Aorta (tissue), 5 donors: ENCODE measurements at regions not wholly inside any gene's neighbourhood (a gene's known extent, or its start where the extent isn't known, plus 50 kb on each side); places are given as distances from the start of the nearest gene placed in this dataset.

Source experiments
- ATAC-seq: fragments of 200-7000 bp; cut with Tn5 transposase; one replicate; pipeline ENCODE4 v1.9.1; 2022; ENCODE audit warnings: moderate library complexity; ENCODE audit not compliant: low FRiP score
- DNase-seq, 2 donors: peaks; one replicate each; pipeline ENCODE4 v3.0.0-alpha.2; 2020
- H3K27ac ChIP-seq, 2 donors: one replicate each; pipeline ENCODE4 v1.5.1; 2013; ENCODE audit warnings: low read length in 2 of 2, mild to moderate bottlenecking in 2 of 2, moderate library complexity in 2 of 2, control low read depth in 1 of 2, inconsistent platforms in 1 of 2, low read depth in 1 of 2
- H3K27me3 ChIP-seq, 2 donors: one replicate each; pipeline ENCODE4 v1.6.1; 2013; ENCODE audit warnings: control low read depth in 1 of 2, low read length in 1 of 2, mild to moderate bottlenecking in 1 of 2, moderate library complexity in 1 of 2; ENCODE audit not compliant: insufficient read depth in 2 of 2, control insufficient read depth in 1 of 2
- H3K36me3 ChIP-seq, 2 donors: one replicate each; pipeline ENCODE4 v1.6.1; 2013; ENCODE audit warnings: control low read depth in 1 of 2, low read length in 1 of 2, mild to moderate bottlenecking in 1 of 2; ENCODE audit not compliant: insufficient read depth in 2 of 2, control insufficient read depth in 1 of 2
- H3K4me1 ChIP-seq, 2 donors: one replicate each; pipeline ENCODE4 v1.6.1; 2013; ENCODE audit warnings: low read length in 2 of 2, control low read depth in 1 of 2, mild to moderate bottlenecking in 1 of 2, moderate library complexity in 1 of 2; ENCODE audit not compliant: insufficient read depth in 2 of 2, control insufficient read depth in 1 of 2
- H3K4me3 ChIP-seq, 2 donors: one replicate each; pipeline ENCODE4 v1.5.1; 2013; ENCODE audit warnings: low read length in 2 of 2, control low read depth in 1 of 2, mild to moderate bottlenecking in 1 of 2
- H3K9me3 ChIP-seq: one replicate; pipeline ENCODE4 v1.6.1; 2013; ENCODE audit warnings: mild to moderate bottlenecking, low read length; ENCODE audit not compliant: control insufficient read depth
- WGBS, 2 donors: extraction: QIAGEN DNeasy Blood & Tissue Kit; methylation state at CpG; one replicate each; pipeline ENCODE4 v1.1.7; 2013; 5-methylcytosine and 5-hydroxymethylcytosine counted together
- intact Hi-C, 2 donors: fragments of 100-400 bp; cut with DNase I; formaldehyde crosslinking; loops; one replicate each; pipeline versions ENCODE4 v1.14.2 to v1.15.0; 2022
- donor health status: healthy with polysubstance abuse.
- donor health status: Bipolar disorder and iron deficiency.
- donor health status: DM: no; HTN: no; CAD: no.
- donor health status: DM: no; HTN: no; CAD: no.
- donor health status: DM: yes; HTN: yes; CAD: no.

DNA sequence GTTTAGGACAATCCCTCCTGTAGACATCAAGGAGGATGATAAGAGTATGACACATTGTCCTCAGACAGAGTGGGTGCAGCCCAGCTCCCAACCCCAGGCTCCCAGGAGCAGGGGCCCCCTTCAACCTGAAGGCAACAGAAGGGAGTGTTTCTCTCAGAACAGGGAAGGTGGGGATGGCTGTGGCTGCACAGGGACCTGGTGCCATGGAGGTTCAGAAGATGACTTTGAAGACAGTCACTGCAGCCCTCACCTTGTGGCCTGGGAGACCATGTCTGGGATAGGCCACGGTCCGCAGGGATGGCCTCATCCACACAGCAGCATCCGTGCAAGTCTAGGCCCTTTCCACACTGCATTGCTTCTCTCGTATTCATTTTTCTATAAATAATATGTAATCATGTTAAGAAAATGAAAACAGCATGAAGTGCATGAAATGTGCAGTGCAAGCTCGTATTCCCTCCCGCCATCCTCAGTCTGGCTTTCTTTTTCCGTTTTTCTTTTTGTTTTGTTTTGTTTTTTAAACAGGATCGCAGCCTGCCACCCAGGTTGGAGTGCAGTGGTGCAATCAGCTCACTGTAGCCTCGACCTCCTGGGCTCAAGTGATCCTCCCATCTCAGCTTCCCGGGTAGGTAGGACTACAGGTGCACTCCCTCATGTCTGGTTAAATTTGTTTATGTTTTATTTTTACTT, 71.1 kb downstream of the METRNL start:
- no peaks in the 10 kb centered on the region for H3K4me1 ChIP-seq

GRCh38 chr17:83151056-83151441, 71.6 kb downstream of the METRNL start:
- ATAC-seq (no peak), DNase-seq (peak in 1 of 2 donors; percentile 26)
- WGBS, 2 donors, result 87 to 91% methylated on average over 16 of the region's 16 CpGs
- H3K4me1 ChIP-seq, result no peaks in the 10 kb centered on the region
- H3K9me3 ChIP-seq, result no peaks in the 10 kb centered on the region
- H3K27me3 ChIP-seq, result no peaks in the 10 kb centered on the region
- no peaks in the 10 kb centered on the region for H3K36me3 ChIP-seq
- intact Hi-C loops, result no loop called here
- no peak overlapping the region for H3K27ac ChIP-seq
- no peak overlapping the region for H3K4me3 ChIP-seq

More for the DNA sequence above, 71.1 kb downstream of the METRNL start:
- DNase-seq (peak in 1 of 2 donors; percentile 56), ATAC-seq (no peak)
- no peaks in the 10 kb centered on the region for H3K9me3 ChIP-seq
- 88 to 92% methylated on average over 10 of the region's 10 CpGs for WGBS, 2 donors
- no peaks in the 10 kb centered on the region for H3K36me3 ChIP-seq
- no peaks in the 10 kb centered on the region for H3K27me3 ChIP-seq
- intact Hi-C loops, result no loop called here
- H3K4me3 ChIP-seq, result no peak overlapping the region
- no peak overlapping the region for H3K27ac ChIP-seq

- H3K9me3 ChIP-seq, result no peaks in the 10 kb centered on the region
- no peak overlapping the region for H3K27ac ChIP-seq
- 69 to 72% methylated on average over 30 to 32 of the region's 32 CpGs for WGBS, 2 donors
- no peaks in the 10 kb centered on the region for H3K4me1 ChIP-seq
- no peaks in the 10 kb centered on the region for H3K36me3 ChIP-seq
- intact Hi-C loops, result no loop called here
- H3K4me3 ChIP-seq, result no peak overlapping the region
- no peaks in the 10 kb centered on the region for H3K27me3 ChIP-seq
- peak in 1 of 2 donors; percentile 68 for DNase-seq
- ATAC-seq, result no peak
Measured at GRCh38 chr17:83151442-83152226, 72.2 kb downstream of the METRNL start.

GRCh38 chr17:83152227-83152744, 72.9 kb downstream of the METRNL start:
- H3K9me3 ChIP-seq, result no peaks in the 10 kb centered on the region
- intact Hi-C loops, result no loop called here
- H3K4me3 ChIP-seq, result no peak overlapping the region
- 96 to 97% methylated on average over 31 of the region's 31 CpGs for WGBS, 2 donors
- ATAC-seq (no peak), DNase-seq (no peak)
- no peaks in the 10 kb centered on the region for H3K36me3 ChIP-seq
- H3K27me3 ChIP-seq, result no peaks in the 10 kb centered on the region
- no peaks in the 10 kb centered on the region for H3K4me1 ChIP-seq
- no peak overlapping the region for H3K27ac ChIP-seq

DNA sequence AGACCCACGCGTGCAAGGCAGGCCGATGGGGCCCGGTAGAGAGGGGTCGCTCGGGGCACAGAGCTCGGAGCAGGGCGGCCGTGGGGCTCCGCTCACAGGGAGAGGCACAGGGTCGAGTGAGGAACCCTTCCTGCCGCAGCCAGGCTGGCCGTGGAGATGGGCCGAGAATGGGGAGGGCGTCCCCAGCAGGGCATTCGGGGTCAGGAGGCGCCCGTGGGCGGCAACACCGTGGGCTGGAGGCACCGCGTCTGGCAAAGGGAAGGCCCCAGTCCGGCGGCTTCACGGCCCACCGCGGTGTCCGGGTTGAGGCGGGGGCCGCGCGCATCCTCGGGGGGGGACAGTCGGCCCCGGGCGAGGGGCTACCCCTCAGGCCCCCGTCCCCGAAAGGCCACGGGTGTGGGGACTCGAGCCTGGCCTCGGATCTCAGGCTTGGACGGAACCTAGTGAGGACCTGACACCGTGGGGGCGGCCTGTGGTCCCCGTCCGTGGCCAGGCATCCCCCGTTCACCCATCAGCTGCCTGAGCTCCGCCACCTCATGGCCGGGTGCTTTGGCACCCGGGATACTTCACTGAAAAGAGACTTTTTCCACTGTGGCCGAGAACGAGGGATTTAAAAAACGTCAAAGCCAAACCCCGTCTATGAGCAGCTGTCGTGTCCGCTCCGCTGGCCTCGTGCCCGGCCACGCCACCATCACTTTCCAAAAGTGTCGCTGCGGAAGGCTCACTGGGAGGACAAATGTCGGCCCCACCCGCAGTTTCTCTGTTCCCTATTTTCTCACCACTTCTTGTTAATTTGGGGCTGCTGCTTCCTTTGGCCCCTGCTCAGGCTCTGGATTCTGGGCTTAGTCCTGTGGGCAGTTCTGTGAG, 73.6 kb downstream of the METRNL start:
- ATAC-seq (no peak), DNase-seq (peak; percentile 83 to 87)
- no peak overlapping the region for H3K27ac ChIP-seq
- no peaks in the 10 kb centered on the region for H3K27me3 ChIP-seq
- H3K4me1 ChIP-seq, result no peaks in the 10 kb centered on the region
- no peaks in the 10 kb centered on the region for H3K36me3 ChIP-seq
- intact Hi-C loops, result no loop called here
- no peaks in the 10 kb centered on the region for H3K9me3 ChIP-seq
- 90 to 95% methylated on average over 49 to 64 of the region's 64 CpGs for WGBS, 2 donors
- H3K4me3 ChIP-seq, result no peak overlapping the region

DNA sequence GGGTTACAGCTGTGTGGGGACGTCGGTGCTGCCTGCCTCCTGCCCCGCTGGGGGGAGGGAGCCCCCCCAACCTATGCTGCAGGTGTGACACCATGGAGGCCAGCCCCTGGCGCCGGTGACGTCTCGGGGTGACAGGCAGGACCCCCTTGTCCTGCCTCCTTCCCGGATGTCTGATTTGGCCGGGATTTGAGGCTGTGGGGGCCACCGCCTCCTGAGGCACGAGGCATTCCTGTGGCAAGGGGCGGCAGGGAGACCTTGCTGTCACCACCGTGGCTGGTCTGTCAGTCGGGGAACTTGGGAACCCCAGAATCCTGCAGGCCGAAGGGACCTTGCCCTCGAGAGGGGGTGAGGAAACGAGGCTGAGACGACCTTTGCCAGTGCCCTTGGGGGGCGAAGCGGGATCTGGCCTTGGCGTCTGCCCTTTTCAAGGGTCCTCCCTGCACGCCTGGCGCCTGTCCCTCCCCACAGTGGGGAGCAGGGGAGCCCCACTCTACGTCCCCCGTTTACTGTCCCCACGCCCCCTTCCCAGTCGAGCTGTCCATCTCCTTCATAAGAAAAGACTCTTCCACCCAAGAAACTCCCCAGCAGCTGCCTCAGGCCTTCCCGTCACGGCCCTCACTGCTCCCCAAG, 74.4 kb downstream of the METRNL start:
- H3K27me3 ChIP-seq, result no peaks in the 10 kb centered on the region
- no peak for ATAC-seq
- H3K4me1 ChIP-seq, result no peaks in the 10 kb centered on the region
- H3K27ac ChIP-seq, result no peak overlapping the region
- no peaks in the 10 kb centered on the region for H3K36me3 ChIP-seq
- intact Hi-C loops, result no loop called here
- H3K4me3 ChIP-seq, result no peak overlapping the region
- no peaks in the 10 kb centered on the region for H3K9me3 ChIP-seq
- 92 to 94% methylated on average over 29 of the region's 29 CpGs for WGBS, 2 donors
- peak in 1 of 2 donors; percentile 73 for DNase-seq

DNA sequence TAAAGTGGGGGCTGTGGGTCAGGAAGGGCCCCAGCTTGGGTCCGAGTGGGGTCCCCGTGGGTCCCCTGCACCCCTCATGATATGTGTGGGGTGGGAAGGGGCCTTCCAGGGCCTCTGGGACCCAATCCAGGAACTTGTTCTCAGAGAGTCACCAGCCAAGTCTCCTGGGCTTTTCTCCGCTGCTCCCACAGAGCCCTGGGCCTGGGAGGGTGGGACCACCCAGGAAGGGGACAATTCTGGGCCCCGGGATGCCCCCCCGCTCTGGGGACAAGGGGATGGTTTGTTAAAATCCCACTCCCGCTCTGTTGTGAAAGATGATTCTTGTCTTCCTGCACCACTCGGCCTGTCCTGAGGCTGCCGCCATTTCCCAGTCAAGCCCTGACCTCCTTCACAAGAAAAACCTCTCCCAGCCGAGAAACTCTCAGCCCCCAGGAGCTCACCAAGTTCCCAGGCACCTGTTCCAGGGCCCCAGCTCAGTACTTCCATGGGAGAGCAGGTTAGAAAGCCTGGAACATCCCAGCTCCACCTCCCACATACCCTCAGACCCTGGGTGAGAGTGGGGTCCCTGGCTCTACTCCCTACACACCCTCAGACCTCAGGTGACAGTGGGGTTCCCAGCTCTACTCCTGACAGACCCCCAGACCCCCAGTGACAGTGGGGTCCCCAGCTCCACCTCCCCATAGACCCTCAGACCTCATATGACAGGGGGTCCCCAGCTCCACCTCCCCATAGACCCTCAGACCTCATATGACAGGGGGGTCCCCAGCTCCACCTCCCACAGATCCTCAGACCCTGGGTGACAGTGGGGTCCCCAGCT, 75.1 kb downstream of the METRNL start:
- H3K4me1 ChIP-seq, result no peaks in the 10 kb centered on the region
- intact Hi-C loops, result no loop called here
- H3K9me3 ChIP-seq, result no peaks in the 10 kb centered on the region
- DNase-seq (peak in 1 of 2 donors; percentile 67), ATAC-seq (peak; percentile 13)
- H3K27ac ChIP-seq, result no peak overlapping the region
- no peaks in the 10 kb centered on the region for H3K27me3 ChIP-seq
- no peak overlapping the region for H3K4me3 ChIP-seq
- no peaks in the 10 kb centered on the region for H3K36me3 ChIP-seq
- 66 to 71% methylated on average over 9 of the region's 9 CpGs for WGBS, 2 donors
